GM21390 (cell line): ENCODE measurements at regions not wholly inside any gene's neighbourhood (a gene's known extent, or its start where the extent isn't known, plus 50 kb on each side); places are given as distances from the start of the nearest gene placed in this dataset.
"Not testable (repeated sequence)": the region's sequence is repeated elsewhere in the genome, so short reads cannot be mapped to it uniquely, and the experiment has no call there.

Experiments used
- ATAC-seq: cut with Tn5 transposase; IDR thresholded peaks from one replicate; pipeline ENCODE4 v1.9.1; 2021; ENCODE audit not compliant: unreplicated experiment

DNA sequence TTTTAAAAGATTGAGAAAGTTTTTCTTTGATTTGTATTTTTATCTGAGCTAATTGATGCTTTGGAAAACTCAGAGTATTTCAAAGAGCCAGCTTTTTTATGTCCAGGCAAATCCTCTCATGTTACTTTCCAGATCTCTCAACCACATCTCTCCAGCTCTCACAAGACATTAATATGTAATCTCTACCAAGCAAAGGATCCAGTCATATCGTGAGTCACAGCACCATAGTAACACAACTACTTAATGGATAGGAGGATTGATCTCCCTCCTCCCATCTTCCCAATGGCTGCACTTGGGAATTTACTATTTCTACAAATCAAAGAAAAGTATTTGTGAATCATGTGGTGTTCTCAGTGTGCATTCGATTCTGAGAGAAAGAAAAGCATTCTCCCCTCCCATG, 63.3 kb downstream of the POU4F1 start:
- ATAC-seq, result no peak

DNA sequence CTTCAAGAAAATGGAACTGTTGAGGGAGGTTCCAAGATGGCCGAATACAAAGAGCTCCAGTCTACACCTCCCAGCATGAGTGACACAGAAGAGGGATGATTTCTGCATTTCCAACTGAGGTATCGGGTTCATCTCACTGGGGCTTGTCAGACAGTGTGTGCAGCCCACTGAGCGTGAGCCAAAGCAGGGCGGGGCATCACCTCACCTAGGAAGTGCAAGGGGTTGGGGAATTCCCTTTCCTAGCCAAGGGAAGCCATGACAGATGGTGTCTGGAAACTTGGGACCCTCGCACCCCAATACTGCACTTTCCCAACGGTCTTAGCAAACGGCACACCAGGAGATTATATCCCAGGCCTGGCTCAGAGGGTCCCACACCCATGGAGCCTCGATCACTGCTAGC, 77.3 kb downstream of the POU4F1 start:
- ATAC-seq, result not testable (repeated sequence)

DNA sequence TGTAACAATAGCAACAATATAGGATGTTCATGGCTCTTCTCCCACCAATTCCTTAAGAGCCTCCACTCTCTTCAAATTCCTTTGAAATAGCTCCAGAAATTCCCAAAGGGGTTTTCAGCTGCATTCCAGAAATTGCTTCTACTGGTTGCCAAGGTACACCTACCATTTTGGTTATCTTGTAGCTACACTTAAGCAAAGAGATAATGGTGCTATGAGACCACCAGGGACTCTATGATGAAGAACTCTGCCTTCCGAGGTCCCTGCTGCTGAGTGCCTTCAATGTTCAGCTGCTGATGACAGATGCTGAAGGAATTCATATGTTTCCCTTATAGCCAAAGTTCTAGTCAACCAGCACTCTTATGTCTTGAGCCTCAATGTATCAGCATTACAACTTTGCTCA, 78.4 kb downstream of the POU4F1 start:
- ATAC-seq, result no peak

DNA sequence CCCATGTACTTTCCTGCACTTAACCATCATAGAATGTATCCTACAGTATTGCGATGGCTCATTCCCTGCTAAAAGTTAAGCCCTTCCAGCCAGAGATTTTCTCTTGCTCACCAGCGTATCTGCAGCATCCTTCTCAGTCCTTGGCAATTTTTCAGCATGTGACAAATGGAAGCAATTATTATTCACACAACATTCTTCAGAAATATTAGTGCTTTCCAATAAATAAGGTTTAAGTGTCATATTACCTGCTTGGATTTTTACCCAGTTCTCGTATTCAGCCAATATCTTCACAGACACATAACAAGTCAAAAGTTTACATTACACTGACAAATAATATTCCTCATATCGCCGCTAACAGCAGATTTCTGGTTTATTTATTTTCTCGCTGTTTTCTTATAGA, 82.3 kb downstream of the POU4F1 start:
- no peak for ATAC-seq

DNA sequence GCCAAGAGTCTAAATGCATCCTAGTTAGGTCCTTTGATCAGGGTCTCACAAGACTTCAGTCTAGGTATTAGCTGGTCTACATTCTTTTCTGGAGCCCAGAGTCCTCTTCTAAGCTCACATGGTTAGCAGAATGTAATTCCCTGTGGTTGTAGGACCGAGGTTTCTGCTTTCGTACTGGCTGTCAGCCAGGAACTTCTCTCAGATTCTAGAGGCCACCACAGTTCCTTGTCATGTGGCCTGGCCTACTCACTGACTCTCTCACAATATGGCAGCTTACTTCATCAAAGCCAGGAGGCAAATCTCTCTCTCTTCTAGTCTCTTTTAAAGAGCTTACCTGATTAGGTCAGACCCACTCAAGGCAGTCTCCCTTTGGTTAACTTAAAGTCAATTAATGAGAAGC, 82.9 kb downstream of the POU4F1 start:
- ATAC-seq, result no peak

DNA sequence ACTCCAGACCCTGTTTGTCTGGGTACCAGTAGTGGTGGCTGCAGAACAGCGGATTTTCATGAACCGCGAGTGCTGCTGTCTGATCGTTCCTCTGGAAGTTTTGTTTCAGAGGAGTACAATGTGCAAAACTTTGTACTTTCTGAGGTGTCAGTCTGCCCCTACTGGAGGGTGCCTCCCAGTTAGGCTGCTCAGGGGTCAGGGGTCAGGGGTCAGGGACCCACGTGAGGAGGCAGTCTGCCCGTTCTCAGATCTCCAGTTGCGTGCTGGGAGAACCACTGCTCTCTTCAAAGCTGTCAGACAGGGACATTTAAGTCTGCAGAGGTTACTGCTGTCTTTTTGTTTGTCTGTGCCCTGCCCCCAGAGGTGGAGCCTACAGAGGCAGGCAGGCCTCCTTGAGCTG, 84.9 kb downstream of the POU4F1 start:
- ATAC-seq, result not testable (repeated sequence)

DNA sequence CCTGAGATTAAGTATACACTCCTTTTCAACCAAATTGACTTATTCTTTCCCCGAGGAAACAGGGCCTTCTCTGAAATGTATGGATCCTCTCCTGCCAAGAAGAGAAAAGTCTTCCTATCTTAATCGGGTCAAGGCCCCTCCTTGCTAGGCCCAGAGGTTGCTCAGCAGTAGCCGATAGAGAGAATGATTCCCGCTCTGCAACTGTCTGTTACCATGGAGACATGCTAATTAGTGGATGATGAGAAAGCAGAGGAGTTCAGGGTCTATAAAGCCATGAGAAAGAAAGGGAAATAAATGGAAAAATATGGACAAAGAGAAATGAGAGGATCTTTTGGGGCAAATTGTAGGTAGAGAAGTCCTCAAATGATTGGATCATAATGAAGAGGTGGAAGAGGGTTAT, 103.5 kb downstream of the POU4F1 start:
- ATAC-seq, result no peak

DNA sequence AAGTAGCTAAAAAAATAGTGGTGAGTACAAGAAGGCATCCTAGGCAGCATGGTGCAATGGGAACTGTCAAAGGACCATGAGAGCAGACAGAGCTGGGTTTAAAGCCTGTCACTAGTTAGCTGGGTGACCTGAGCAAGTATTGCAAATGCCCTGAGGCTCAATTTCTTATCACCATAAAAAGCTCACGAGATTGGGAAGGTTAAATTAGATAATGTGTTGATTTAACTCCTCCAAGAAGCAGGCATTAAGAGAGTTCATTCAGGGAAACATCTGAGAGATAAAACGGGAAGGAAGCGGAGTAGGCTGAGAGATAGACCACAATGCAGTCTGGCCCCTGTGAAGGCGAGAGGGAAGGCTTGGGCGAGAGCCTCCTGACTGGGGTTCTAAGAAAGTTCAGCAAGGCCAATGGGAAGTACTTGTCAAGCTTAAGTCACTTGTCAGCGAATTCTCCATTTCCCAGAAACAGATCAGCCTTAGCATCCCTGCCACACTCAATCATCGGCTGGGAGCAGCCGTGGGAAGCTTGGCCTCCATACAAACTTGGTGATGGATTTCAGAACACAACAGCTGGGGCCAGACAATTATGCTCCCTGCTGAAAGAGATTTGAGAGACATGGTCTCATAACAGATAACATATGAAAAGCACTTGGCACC, 105.5 kb downstream of the POU4F1 start:
- ATAC-seq, result no peak

DNA sequence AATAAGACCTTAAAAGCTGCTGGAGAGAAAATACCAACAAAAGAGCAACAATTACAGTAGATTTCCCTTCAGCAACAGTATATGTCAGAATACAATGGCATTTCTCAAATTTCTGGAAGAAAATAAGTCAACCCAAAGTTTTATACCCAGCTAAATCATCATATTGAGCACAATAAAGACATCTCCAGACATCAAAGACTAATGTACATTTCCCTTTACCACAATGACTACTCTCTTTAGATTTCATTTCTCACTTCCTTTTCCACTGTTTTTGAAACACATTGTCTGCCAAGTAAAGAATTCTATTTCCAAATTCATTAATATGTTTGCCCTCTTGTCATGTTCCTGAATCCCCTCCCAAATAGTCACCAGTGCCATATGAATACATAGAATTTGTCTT, 111.4 kb downstream of the POU4F1 start:
- no peak for ATAC-seq

DNA sequence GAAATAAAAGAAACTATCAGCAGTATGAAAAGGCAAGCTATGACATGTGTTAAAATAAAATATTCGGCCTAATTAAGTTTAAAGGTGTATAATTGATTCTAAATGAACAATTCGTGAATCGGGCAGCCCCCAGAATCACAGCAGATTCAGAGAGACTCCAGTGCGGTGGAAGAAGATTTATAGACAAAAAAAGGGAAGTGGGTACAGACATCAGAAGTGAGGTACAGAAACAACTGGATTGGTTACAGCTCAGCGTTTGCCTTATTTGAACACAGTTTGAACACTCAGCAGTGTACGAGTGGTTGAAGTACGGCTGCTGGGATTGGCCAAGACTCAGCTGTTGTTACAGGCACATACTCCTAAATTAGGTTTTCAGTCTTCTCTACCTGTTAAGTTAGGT, 113.1 kb downstream of the POU4F1 start:
- not testable (repeated sequence) for ATAC-seq

DNA sequence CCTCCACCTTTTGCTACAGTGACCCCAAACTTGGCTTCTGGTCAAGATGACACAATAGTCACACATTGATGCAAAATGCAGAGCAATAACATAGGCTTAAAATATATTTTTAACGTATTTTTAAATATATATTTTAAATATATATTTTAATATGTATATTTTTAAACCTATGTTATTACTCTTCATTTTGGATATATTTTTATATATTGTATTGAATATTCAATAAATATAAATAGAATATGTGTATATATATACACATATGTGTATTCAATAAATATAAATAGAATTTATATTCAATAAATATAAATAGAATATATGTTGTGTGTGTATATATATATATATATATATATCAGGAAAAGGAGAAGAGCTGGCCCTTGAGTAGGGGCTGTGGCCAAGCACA, 115.6 kb downstream of the POU4F1 start:
- ATAC-seq, result no peak

DNA sequence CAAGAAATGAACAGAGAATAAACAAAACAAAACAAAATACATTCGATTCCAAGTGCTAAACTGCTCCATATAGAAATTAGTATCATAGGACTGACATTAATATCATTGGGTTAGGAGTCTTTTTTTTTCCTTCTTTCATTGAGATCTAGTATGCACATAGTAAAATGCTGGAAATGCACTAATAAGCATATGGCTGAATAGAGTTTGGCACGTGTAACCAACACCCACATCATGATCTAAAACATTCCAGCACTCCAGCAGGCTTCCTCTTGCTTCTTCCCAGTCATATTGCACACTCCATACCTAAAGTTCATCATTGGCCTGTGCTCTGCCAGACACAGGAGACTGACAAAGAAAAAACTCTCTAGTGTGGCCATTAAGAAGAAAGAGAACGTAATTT, 117.5 kb downstream of the POU4F1 start:
- ATAC-seq, result no peak

DNA sequence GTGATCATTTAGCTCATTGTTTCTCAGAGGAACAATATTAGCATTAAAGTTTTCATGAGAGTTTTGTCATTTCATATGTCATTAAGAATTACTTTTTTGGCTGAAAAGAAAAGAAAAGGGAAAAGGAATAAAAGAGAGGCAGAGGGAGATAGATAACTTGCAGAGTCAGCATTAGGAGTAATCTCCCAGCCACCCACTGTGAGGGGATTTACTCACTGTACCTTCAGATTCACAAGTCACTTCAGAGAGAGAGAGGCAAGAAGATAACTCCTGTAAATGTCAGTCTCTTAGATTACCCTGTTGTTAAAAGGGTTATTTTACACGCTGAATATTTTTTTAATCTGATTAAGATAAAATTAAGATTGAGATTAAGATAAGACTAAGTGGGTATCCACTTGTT, 125.2 kb downstream of the POU4F1 start:
- no peak for ATAC-seq

DNA sequence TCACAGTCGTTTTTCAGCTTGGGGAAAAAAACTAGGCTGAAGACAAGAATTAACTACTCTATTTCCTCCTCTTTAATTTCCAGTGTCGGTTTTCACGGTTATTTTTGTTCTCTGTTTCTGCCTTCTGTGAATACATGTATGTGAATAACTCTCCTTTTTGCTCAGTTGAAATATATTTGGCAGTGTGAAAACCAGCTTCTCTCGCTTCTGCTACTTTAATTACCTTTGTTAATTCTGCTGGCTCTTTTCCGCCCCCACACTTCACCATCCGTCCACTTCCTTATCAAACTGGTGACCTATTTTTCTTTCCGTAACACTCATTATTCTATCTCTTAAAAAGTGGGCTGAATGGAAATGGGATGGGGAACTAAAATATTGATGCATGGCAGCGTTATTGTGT, 126.4 kb downstream of the POU4F1 start:
- no peak for ATAC-seq

DNA sequence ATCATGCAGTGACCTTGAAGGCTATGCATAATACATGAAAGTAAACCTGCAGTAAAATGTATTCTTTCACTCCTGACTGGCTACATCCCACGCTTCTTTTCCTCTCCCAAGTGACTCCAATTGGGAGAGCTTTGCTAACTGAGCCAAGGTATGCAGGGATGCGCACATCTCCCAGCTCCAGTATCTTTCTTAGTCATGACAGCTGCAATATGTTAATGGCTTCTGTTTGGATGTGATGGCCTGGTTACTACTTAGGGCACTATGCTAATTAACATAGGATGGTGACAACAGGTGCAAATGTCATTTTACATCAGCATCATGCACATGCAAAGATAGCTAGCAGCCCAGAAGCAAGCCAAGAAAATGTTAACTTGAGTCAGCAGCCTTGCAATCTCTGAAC, 134.7 kb downstream of the POU4F1 start:
- ATAC-seq, result no peak

DNA sequence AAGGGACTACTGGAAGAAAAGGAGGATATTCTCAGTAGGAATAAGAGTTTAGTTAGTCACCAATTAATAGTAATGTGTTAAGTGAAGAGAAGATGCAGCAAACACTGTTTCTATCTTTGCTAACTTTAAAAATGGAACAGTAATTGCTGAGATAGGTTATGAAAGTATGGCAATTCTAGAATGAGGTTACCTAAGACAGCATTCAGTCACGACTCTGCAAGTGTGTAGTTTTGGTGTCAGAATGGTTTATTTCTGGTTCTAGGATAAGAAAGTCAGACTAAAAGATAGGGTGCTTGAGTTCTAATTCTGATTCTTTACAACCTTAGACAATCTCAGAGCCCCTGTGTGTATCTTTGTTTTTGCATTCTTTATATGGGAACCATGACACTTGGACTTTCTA, 138.1 kb downstream of the POU4F1 start:
- ATAC-seq, result no peak

DNA sequence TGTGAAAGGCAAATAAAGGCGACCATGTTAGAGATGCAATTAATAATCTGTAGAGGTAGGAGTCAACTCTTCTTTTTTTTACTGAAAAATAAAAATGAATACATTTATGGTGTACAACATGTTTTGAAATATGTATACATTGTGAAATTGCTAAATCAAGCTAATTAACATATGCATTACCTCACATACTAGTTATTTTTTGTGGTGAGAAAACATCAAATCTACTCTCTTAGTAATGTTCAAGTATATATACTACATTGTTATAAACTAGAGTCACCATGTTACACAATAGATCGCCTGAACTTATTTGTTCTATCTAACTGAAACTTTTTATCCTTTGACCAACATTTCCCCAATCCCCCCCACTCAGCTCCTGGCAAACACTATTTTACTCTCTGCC, 143.2 kb downstream of the POU4F1 start:
- no peak for ATAC-seq

DNA sequence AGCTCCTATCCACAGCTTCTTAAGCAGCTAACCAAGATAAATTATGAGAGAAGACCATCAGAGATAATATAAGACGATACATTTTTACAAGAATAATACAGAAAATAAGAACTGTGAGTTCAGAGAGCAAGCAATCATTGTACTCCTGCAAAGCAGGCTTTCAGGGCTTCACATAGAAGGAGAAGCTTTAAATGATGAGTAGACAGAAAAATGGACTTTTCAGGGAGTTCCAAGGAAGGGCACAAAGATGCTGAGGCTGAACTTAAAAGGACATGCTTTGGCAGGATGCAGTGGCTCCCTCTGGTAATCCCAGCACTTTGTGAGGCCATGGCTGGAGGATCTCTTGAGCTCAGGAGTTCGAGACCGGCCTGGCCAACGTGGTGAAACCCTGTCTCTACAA, 159.5 kb downstream of the POU4F1 start:
- no peak for ATAC-seq

DNA sequence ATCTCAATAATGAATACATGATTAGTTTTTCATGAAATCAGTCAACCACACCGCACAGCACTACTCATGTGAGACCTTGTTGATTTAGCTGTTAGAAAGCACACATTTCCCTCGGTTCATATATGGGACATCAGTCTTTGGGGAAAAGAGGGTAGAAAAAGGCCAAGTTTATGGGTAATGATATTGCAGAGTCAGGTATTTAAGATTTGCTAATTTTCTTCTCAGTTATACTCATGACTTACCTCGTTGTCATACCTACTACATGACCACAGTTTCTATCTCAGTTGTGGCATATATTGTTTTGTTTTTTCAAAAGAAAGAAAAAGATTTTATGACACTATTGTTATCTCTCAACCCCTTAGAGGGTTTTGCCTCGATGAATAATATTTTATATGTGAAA, 165.6 kb downstream of the POU4F1 start:
- no peak for ATAC-seq

DNA sequence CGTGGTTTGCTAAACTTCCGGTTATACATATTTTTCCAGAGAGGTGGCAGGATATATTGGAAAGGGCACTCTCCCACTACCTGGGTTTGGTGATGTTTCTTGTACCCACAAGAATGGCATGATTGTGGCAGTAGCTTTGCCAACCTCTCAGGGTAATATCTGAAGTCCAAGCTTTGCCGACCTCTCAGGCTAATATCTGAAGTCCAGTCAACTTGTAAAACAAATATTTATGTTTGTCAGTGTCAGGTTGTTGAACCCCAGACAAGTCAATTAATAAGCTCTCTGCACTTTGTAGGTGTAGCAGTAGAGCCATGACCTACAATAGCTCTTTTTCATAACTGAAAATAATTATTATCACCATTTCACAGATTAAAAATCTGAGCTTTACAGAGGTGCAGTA, 167.0 kb downstream of the POU4F1 start:
- ATAC-seq, result no peak

DNA sequence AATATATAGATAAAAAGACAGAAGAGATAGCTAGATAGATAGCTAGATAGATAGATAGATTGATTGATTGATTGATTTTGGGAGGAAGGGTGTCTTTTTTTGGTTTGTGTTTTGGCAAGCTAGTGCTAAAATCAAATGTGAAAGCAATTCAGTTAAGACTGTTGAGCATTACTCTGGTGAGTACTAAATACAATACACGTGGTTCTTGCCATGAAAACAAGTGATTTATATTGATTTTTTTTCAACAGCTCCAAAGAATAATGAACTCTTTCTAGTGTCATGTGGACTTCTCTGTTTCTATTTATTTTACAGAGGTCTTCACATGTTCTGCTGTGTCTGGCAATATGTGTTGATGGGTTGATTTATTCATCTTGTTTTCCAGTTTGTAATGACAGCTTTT, 172.0 kb downstream of the POU4F1 start:
- no peak for ATAC-seq

DNA sequence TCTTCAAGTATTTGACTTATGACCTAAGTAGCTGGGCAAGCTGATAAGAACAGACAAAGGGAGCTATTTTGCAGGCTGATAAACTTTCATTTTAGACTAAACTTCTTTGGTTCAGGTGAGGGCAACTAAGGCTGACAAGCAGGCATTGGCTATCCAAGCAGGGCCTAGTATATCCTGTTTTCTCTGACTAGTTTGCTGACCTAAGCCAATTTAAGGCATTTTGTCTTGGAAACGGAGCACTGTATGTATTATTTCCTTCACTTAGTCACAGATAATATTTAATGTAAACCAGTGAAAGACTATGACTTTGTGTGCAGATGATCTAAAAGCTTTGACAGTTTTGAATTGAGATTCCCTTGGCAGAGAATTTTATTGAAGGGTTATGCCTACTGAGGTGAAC, 172.5 kb downstream of the POU4F1 start:
- ATAC-seq, result no peak

DNA sequence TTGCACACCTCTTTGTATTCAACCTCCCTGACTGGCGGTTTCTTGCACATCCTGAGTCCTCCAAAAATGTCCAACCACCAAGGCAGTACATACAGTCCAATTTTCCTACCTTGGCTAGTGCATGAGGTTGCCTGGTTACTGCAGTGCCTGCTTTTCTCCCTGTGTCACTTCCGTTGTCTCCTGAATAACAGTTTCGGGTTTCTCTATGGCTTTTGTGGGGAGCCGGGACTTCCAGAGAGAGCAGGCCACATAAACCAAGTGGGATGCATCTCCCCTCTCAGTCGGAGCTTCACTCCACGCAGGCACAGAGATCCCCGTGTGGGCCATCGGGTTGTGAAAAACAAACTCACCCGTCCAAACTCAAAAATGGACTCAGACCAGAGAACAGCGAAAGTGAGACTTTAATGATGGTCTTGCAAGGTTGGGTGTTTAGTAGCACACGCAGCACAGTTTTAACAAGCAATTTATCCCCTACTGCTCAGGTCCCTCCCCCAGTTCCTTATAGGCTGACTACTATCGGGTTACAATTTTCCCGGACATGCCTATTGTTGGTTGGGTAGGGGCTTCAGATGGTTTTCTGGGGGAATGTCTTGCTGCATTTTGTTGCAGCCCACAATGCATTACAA, 173.1 kb downstream of the POU4F1 start:
- ATAC-seq, result no peak
